ENCODE measurements at regions not wholly inside any gene's neighbourhood (a gene's known extent, or its start where the extent isn't known, plus 50 kb on each side); places are given as distances from the start of the nearest gene placed in this dataset.

DNA sequence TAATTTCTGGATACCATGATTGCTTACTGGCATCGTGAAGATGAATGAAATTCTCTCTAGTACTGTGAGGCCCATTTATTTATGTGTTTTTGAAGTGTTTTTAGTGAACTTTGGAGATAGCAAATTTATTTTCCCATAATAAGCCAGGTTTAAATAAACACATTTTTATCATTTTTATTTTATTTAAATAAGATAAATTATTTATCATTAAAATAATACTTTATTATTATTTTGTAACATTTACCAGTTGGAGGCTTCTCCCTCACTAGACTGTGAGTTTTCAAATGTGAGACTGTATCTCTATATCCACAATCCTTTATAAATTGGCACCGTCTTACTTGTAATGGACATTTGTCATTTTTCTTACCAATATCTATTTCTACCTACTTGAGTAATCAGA lies 351.7 kb downstream of the METTL15 start:
- DNase-seq = no peak

- DNase-seq = no peak
Observed at GRCh38 chr11:28457481-28458065, 349.4 kb downstream of the METTL15 start.

DNA sequence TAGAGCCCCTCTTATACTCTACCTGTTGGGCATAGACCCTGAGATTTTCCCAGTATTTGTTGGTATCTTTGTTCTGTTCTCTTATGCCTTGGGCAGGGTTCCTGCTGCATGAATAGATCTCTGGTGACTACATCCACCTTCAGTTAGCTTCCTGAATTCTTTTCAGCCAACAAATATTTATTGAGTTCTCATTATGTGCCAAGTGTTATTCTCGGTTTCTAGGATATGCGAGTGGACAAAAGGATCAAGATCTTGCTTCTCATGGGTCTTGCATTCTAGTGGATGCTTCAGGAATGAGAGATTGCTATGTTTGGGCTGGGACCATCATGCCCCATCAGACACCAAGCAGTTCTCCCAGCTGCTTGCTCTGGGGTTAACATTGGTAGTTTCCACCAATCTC lies 340.0 kb downstream of the METTL15 start:
- DNase-seq = no peak

- DNase-seq = no peak
Observed at GRCh38 chr11:28447226-28447625, 339.0 kb downstream of the METTL15 start.

DNA sequence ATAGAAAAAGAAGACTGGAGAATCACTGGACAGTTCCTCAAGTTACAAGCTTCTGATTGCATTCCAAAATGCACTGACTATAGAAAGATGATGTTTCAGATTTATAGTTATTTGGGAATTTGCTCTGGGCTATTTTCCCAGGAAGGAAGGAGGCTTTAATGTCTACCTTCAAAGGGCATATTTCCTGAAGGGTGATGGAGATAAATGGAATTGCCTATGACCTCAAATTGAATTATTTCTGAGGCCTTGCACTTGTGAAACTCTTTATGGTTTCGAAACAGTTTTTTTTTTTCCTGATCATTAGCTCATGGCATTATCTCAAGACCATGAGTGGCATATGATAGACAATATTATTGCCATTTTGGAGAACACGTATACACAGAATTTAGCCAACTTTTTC lies 333.9 kb downstream of the METTL15 start:
- DNase-seq = no peak

- DNase-seq = no peak
Observed at GRCh38 chr11:28439403-28439802, 331.2 kb downstream of the METTL15 start.

- no peak for DNase-seq
Observed at GRCh38 chr11:28420099-28420498, 311.9 kb downstream of the METTL15 start.

DNA sequence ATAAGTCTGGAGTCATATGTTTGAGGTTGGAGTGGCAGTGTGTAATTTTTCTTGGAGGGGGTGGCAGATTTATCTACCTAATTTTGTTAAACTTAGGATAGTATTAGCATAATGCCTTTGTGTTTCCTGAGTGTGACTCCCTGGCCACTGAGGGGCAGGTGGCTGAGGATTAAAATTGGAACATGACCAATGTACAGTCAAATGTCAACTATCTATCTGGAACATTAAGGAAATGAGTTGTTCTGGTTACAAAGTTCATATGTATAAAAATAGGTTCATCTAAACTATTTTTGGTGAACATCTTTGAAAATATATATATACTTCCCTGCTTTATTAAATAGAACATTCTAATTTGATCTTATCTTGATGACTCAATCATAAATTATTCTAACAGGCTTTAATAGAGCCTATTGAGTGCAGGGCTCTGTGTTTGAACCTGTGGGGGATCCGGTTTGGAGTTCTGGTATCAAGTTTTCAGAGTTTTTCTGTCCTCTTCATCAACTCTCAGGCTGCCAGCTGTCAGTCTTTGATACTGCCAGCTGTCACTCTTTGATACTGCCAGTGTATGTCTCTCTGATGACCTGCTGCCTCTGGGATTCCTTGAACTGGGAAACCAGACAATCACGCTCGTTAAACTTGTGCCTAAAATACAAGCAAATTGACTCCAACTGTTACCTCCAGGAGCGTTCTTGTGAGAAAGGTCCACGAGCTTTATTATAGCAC lies 309.6 kb downstream of the METTL15 start:
- DNase-seq = peak; percentile 72

DNA sequence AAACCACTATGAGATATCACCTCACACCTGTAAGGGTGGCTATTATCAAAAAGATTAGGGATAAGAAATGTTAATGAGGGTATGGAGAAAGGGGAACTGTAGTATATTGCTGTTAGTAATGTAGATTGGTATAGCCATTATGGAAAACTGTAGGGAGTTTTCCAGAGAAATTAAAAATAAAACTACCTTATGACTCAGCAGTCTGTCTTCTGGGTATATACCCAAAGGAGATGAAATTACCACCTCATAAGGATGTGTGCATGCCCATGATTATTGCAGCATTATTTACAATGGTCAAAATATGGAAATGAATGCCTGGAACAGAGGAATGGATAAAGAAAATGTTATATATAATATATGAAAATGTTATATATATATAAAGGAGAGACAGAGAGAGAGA lies 303.8 kb downstream of the METTL15 start:
- DNase-seq = no peak

- DNase-seq = no peak
Observed at GRCh38 chr11:28401446-28401845, 293.3 kb downstream of the METTL15 start.

DNA sequence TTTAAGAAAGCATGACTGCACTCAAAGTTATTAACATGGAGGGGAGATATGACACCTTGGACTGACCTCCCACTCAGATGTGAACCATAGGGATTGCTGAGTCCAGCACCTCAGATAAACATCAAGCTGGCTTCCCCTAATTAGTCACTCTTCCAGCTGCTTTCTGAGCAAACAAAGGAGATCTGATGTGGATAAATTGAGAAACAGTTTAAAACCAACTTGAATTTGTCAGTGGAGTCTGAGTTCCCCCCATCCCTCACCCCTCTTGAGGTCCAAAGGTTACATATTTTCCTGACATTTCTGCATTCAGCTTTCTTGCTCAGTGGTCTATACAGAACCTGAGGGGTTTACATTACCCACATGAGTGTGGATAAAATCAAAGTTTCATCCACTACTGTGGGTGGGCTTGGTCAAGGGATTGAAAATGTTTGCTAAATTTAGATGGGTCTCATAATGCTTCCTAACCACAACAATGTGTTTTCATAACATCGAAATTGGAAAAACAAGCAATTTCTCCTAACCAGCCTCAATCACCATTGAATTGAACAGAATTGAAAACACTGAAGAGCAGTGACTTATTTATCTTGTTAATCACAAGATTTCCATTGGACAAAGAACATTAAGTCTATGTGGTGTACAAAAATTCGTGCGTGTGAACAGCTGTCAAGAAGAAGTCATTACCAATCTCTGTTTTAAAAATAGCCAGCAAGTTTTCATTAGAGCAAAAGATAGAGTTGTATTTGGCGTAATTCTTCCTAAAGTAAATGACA lies 292.3 kb downstream of the METTL15 start:
- DNase-seq = no peak

DNA sequence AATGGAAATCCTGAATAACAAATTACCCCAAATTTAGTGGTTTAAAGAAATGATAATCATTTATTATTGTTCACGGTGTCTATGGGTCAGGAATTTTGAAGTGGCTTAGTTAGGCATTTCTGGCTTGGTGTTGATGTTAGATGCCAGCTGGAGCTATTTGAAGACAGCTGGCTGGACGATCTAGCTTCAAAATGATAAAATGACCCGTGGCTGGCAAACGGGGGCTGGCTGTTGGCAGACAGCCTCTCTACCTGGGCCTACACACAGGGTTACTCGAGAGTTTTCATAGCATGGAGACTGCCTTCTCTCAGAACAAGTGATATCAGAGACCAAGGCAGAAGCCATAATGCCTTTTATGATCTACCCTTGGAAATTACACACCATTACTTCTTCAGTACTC lies 285.2 kb downstream of the METTL15 start:
- DNase-seq = no peak

DNA sequence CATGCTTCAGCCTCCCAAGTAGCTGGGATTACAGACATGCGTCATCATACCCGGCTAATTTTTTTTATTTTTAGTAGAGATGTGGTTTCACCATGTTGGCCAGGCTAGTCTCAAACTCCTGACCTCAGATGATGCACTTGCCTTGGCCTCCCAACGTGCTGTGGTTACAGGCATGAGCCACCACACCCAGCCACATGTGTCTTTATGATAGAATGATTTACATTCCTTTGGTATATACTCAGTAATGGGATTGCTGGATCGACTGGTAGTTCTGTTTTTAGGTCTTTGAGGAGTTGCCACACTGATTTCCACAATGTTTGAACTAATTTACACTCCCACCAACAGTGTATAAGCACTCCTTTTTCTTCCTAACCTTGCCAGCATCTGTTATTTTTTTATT lies 276.2 kb downstream of the METTL15 start:
- no peak for DNase-seq

DNA sequence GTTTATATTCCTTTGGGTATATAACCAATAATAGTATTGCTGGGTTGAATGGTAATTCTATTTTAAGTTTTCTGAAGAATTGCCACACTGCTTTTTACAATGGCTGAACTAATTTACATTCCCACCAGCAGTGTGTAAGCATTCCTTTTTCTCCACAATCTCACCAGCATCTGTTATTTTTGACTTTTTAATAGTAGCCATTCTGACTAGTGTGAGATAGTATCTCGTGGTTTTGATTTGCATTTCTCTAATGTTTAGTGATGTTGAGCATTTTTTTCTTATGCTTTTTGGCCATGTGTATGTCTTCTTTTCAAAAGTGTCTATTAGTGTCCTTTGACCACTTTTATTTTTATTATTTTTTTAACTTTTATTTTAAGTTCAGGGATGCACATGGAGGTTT lies 275.3 kb downstream of the METTL15 start:
- no peak for DNase-seq

Measured in NCI-H524 treated with DMSO at 0.1 percent for 48 hours (cell line).